SJCRH30 (cell line): ENCODE measurements at regions not wholly inside any gene's neighbourhood (a gene's known extent, or its start where the extent isn't known, plus 50 kb on each side); places are given as distances from the start of the nearest gene placed in this dataset.

Source experiments
- DNase-seq, 2 experiments: peaks; one replicate each; pipeline ENCODE4 v3.0.0-alpha.2; 2015 to 2020
- H3K27ac ChIP-seq: fragments of 250-450 bp; sonication (Bioruptor Pico); 2 replicates; pipeline ENCODE4 v1.5.1; 2020; ENCODE audit warnings: mild to moderate bottlenecking, moderate library complexity
- H3K27me3 ChIP-seq: fragments of 250-450 bp; sonication (Bioruptor Pico); 2 replicates; pipeline ENCODE4 v1.5.1; 2020; ENCODE audit warnings: mild to moderate bottlenecking, moderate library complexity
- H3K36me3 ChIP-seq: fragments of 250-450 bp; sonication (Bioruptor Pico); 2 replicates; pipeline ENCODE4 v1.5.1; 2020; ENCODE audit warnings: mild to moderate bottlenecking, moderate library complexity
- H3K4me1 ChIP-seq: fragments of 250-450 bp; sonication (Bioruptor Pico); 2 replicates; pipeline ENCODE4 v1.5.1; 2020; ENCODE audit warnings: mild to moderate bottlenecking, moderate library complexity
- H3K4me3 ChIP-seq: fragments of 250-450 bp; sonication (Bioruptor Pico); 2 replicates; pipeline ENCODE4 v1.5.1; 2020; ENCODE audit warnings: mild to moderate bottlenecking, moderate library complexity
- H3K9me3 ChIP-seq: fragments of 250-450 bp; sonication (Bioruptor Pico); replicated peaks from 2 replicates; pipeline ENCODE4 v1.5.1; 2020; ENCODE audit warnings: mild to moderate bottlenecking, moderate library complexity

DNA sequence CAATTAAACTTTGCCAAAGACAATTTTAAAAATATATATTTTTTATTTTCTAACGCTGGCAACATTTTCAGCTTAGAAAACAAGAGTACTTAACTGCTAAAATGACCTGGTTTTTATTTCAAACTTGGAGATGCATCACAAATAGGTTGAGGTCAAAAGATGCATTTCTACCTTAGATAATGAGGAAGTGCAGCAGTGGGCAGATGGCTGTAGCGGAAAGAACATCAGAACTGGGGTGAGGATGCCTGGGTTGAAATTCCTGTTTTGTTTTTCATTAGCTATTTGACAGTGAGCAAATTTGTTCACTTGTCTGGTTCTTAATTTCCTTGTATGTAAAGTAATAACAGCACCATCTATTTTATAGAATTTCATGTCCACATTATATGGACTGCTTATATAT is 524.8 kb upstream of the KLF4 start:
- H3K4me1 ChIP-seq: no peaks in the 10 kb centered on the region
- no peak overlapping the region for H3K27ac ChIP-seq
- DNase-seq: no peak
- H3K36me3 ChIP-seq: no peaks in the 10 kb centered on the region
- no peak overlapping the region for H3K4me3 ChIP-seq
- no peaks in the 10 kb centered on the region for H3K9me3 ChIP-seq
- H3K27me3 ChIP-seq: 0 out of 2 replicates have a peak, but pooled peaks cover 3% of the 10 kb centered on the region

DNA sequence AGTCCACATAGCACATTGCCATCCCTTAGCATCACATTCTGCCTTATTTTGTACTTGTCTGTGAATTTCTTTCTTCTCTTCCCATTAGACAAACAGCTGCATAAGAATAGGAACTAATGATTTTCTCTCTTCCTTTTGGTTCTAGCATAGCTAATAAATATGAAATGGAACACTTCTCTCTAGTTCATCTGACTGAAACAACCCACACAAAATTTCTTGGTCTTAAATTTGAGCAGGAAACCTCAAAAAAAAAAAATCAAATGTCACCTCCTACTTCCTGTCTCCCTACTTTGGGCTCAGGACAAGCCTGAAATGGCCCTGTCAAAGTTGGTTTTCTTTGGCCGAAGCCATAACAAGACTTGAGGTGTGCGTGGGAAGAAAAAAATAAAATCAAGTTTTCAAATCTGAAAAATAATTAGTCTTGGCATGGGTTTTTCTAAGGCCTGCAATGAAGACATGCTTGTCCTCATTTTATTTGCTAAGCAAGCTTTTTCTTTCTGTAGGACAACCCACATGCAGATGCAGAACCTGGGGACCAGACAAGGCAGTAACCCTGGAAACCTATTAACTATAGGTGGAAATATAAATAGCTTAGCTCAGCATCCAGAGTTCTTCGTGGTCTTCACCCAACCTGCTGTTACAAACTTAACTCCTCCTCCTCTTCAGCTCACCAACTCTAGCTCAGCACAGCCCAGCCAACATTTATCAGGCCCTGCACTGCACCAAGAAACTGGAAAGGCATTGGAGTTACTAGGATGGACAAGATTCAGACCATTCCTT is 523.5 kb upstream of the KLF4 start:
- DNase-seq: no peak
- Histone ChIP-seq H3K4me3 (no peak overlapping the region), H3K27ac (no peak overlapping the region), H3K9me3 (no peaks in the 10 kb centered on the region), H3K4me1 (no peaks in the 10 kb centered on the region), H3K36me3 (no peaks in the 10 kb centered on the region), H3K27me3 (0 out of 2 replicates have a peak, but pooled peaks cover 3% of the 10 kb centered on the region)

DNA sequence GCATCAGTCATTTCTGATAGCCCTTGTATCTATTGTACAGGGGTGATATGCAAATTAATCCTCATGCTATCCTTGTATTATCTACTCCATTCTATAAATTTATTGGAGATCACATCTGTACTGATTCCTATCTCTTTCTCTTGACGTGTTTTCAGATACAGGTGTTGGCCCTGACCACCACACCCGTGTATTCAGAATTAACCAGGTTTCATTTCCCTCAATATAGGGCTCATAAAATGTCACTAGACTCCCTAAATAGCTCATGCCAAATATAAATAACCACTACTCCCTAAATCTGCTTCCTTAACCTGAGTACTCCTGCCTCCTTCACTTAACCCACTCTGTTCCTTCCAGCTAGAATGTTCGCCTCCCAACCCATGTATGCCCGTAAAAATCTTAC is 522.8 kb upstream of the KLF4 start:
- Histone ChIP-seq H3K4me1 (no peaks in the 10 kb centered on the region), H3K27ac (no peak overlapping the region), H3K9me3 (no peaks in the 10 kb centered on the region), H3K27me3 (0 out of 2 replicates have a peak, but pooled peaks cover 3% of the 10 kb centered on the region), H3K36me3 (no peaks in the 10 kb centered on the region), H3K4me3 (no peak overlapping the region)
- DNase-seq: no peak

DNA sequence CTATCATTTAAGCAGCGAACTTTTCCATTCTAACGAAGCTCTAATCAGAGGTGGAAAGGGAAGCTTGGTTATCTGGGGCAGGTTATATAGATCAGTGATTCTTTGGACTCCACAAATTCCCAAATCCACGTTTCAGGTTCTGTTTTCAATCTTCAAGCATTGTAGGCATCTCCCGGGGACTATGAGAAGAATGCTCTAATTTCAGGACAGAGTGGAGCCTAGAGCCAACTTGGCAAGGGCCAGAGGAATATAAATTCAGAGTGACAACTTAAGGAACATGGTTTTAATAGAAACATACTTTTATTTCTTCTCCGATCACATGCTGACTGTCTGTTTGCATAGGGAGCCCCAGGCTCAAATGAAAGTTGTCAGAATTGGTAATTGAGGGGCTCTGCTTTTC is 514.0 kb upstream of the KLF4 start:
- peaks cover 3% of the 10 kb centered on the region; the same call in 1 of the 2 replicates for H3K27me3 ChIP-seq
- no peaks in the 10 kb centered on the region for H3K4me1 ChIP-seq
- no peak overlapping the region for H3K27ac ChIP-seq
- DNase-seq: no peak
- no peaks in the 10 kb centered on the region for H3K9me3 ChIP-seq
- no peak overlapping the region for H3K4me3 ChIP-seq
- H3K36me3 ChIP-seq: no peaks in the 10 kb centered on the region

DNA sequence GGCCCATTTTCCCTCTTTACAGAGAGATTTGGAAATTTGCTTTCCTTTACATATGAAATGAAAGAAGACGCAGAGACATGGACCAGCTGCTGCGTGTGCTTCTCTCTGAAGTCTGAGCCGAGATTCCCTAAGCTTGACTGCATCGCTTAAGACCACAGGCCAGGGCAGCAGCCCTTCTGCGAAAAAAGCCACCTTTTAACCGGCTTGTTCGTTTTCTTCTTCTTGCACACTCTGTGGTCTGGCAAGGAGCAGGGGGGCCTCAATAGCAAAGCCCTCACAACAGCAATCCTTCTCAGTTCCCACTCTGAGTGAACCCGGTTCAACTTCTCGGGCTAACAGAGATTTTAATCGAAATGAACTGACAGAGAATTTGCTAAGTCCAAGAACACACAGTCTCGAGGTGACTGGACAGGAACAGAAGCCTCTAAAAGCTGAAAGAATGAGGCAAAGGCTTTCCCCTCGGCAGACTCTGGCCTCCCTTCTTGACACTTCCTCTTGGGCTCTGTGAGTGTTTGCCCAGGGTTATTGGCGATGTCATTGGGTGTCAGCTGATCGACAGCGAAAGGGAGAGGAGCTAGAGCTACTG is 512.9 kb upstream of the KLF4 start:
- DNase-seq: no peak
- Histone ChIP-seq H3K4me1 (no peaks in the 10 kb centered on the region), H3K9me3 (no peaks in the 10 kb centered on the region), H3K4me3 (no peak overlapping the region), H3K27ac (no peak overlapping the region), H3K36me3 (no peaks in the 10 kb centered on the region), H3K27me3 (peaks cover 3% of the 10 kb centered on the region; the same call in 1 of the 2 replicates)

DNA sequence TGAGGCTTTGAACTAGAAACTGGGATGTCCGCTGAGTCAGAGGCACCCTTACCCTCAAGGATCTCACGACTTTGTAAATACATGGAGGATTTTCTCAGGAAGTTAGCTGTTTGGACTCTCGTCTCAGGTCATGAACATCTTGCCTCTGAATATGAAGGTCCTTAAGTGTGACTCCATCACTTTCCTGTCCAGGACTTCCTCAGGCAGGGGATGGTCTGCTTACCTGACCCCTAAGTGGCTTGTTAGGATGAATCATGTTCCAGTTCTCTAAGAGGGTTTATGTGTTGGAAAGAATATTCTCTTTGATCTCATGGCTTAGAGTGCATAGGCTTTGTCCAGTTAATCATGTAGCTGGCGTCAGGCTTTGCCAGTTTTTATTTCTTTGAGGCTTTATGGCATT is 511.7 kb upstream of the KLF4 start:
- H3K27me3 ChIP-seq: peaks cover 3% of the 10 kb centered on the region; the same call in 1 of the 2 replicates
- no peaks in the 10 kb centered on the region for H3K9me3 ChIP-seq
- DNase-seq: no peak
- no peaks in the 10 kb centered on the region for H3K36me3 ChIP-seq
- H3K27ac ChIP-seq: no peak overlapping the region
- H3K4me1 ChIP-seq: no peaks in the 10 kb centered on the region
- H3K4me3 ChIP-seq: no peak overlapping the region

DNA sequence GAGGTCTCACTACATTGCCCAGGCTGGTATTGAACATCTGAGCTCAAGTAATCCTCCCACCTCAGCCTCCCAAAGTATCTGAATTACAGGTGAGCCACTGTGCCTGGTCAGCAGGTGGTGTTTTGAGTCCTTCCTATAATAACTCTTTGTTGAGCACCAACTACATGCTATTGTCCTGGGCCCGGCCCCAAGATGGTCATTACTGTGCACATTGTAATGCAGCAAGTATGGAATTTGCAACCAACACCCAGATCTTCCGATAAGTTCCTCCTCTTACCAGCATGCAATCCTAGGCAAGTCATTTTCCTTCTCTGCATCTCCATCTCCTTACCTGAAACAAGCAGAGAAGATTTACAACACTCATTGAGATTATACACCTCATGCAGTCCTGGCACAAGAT is 510.3 kb upstream of the KLF4 start:
- DNase-seq: no peak
- no peaks in the 10 kb centered on the region for H3K36me3 ChIP-seq
- no peaks in the 10 kb centered on the region for H3K4me1 ChIP-seq
- peaks cover 3% of the 10 kb centered on the region; the same call in 1 of the 2 replicates for H3K27me3 ChIP-seq
- no peak overlapping the region for H3K4me3 ChIP-seq
- no peaks in the 10 kb centered on the region for H3K9me3 ChIP-seq
- H3K27ac ChIP-seq: no peak overlapping the region

DNA sequence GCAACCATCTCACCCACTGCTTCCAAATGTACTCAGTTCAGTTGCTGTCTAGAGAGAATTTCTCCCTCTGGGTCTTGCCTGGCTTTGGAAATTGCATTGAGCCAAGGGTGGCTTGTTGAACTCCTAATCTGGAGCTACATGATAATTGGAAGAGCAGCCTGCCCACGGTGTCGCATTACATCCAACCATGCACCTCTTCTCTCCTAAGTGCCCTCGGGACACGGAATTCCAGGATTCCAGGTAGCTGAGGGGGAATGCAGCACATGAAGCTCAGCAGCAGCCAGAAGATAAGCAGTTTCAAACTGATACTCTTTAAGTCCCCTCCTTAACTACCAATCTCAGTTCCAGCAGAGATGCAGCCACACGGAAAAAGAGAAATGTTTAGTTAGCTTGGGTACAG is 509.4 kb upstream of the KLF4 start:
- Histone ChIP-seq H3K4me1 (no peaks in the 10 kb centered on the region), H3K27ac (no peak overlapping the region), H3K4me3 (no peak overlapping the region)

DNA sequence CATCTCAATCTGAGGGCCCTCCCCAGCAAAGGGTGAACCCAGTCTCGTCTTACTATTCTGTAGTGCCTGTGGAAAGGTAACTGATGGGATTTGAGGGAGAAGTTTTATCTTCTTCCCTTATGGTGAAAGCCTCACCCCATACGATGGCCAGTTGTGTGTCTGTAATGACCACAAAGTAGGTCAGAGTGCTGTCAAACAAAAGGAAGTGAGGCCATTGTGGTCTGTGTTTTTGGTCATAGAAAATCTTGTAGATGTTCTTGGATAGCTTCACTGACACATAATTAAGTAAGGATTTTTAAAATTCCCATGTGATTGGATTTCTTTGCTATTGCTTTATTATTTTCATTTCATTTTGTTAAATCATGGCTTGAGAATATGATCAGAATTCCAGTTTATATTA is 505.1 kb upstream of the KLF4 start:
- H3K9me3 ChIP-seq: no peaks in the 10 kb centered on the region
- no peak overlapping the region for H3K4me3 ChIP-seq

More for the DNA sequence above, 509.4 kb upstream of the KLF4 start:
- Histone ChIP-seq H3K27me3 (peaks cover 3% of the 10 kb centered on the region; the same call in 1 of the 2 replicates), H3K36me3 (no peaks in the 10 kb centered on the region), H3K9me3 (no peaks in the 10 kb centered on the region)
- DNase-seq: no peak

DNA sequence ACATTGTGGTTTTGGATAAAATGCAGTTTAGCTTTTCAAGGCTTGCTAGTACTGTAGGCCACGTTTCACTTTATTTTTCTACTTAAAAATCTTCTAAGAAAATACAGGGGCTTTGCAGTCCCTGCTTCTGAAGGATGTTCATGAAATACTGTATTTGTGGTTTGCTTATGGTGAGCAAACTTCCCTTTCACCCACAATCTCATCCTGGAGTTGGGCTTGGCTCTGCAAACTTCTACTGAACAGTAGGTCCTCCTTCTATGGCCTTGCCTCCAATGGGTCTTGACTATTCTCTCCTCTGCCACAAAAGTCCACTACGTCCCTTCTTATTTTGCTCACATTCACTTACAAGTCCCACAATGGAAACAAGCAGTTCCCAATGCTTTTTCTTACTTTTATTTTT is 502.7 kb upstream of the KLF4 start:
- no peaks in the 10 kb centered on the region for H3K4me1 ChIP-seq
- H3K27ac ChIP-seq: no peak overlapping the region
- H3K4me3 ChIP-seq: no peak overlapping the region
- no peak for DNase-seq
- no peaks in the 10 kb centered on the region for H3K9me3 ChIP-seq
- peaks cover 6% of the 10 kb centered on the region; the same call in 1 of the 2 replicates for H3K27me3 ChIP-seq
- no peaks in the 10 kb centered on the region for H3K36me3 ChIP-seq

More for the DNA sequence above, 505.1 kb upstream of the KLF4 start:
- DNase-seq: no peak
- no peak overlapping the region for H3K27ac ChIP-seq
- H3K4me1 ChIP-seq: no peaks in the 10 kb centered on the region
- H3K27me3 ChIP-seq: no peaks in the 10 kb centered on the region
- H3K36me3 ChIP-seq: no peaks in the 10 kb centered on the region

DNA sequence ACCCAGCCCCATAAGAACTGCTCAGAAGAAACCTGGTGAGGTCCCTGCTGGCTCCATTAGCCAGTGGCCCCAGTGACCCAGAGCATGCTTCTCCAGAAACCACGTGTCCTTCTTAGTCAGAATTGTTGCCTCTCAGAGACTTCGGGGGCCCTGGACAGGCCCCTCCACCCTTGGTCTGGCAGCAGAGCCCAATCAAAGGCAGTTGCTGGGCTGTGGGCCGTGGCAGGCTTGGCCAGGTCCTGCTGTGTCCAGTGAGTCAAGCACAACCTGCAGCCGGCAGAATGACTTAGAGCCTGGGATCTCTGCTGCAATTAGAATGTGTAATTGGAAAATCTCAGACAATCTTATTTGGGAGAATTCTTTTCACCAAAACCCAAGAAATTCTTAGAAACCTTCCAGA is 502.0 kb upstream of the KLF4 start:
- no peak overlapping the region for H3K27ac ChIP-seq
- no peaks in the 10 kb centered on the region for H3K9me3 ChIP-seq
- no peak overlapping the region for H3K4me3 ChIP-seq
- DNase-seq: no peak
- H3K27me3 ChIP-seq: peaks cover 6% of the 10 kb centered on the region; the same call in 1 of the 2 replicates
- H3K36me3 ChIP-seq: no peaks in the 10 kb centered on the region
- no peaks in the 10 kb centered on the region for H3K4me1 ChIP-seq

DNA sequence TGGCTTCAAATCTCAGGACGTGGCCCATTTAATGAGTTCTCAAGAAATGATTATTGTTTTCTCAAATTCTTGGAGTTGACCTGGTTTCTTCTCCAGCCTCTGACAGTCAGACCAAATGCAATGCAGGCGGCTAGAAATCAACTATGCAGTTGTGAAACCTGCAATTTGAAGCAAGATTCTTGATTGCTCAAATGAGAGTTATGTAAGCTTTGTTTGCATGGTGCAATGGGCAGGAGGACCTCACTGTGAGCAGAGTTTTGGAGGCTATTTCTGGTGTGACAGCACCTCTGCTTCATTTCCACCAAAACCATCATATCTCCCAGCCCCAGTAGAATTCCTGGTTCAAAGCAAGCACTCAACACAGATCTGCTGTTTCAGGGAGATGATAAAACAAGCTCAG is 500.0 kb upstream of the KLF4 start:
- Histone ChIP-seq H3K4me3 (no peak overlapping the region), H3K9me3 (no peaks in the 10 kb centered on the region)
- DNase-seq: no peak

DNA sequence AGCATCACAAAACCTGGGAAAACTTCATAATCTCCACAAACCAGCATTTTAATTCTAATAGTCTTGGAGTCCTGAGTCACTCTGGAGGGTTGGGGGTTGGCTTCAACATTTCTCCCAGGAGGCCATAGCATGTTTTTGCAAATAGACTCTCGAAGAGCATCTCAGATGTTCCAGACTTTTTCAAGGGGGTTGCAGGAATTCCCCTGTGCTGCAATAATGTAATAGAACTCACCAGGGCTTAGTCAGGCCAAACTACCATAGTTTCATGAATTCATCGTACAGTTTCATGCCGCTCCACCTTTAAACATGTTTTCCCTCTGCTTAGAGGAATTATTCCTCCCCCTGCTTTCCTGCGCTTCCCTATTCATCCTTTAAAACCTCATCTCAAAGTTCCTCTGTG is 499.5 kb upstream of the KLF4 start:
- H3K9me3 ChIP-seq: no peaks in the 10 kb centered on the region
- peaks cover 6% of the 10 kb centered on the region; the same call in 1 of the 2 replicates for H3K27me3 ChIP-seq
- H3K4me3 ChIP-seq: no peak overlapping the region
- no peaks in the 10 kb centered on the region for H3K36me3 ChIP-seq
- H3K4me1 ChIP-seq: no peaks in the 10 kb centered on the region
- no peak for DNase-seq
- no peak overlapping the region for H3K27ac ChIP-seq

More for the DNA sequence above, 500.0 kb upstream of the KLF4 start:
- Histone ChIP-seq H3K27ac (no peak overlapping the region), H3K36me3 (no peaks in the 10 kb centered on the region), H3K4me1 (no peaks in the 10 kb centered on the region), H3K27me3 (peaks cover 6% of the 10 kb centered on the region; the same call in 1 of the 2 replicates)

DNA sequence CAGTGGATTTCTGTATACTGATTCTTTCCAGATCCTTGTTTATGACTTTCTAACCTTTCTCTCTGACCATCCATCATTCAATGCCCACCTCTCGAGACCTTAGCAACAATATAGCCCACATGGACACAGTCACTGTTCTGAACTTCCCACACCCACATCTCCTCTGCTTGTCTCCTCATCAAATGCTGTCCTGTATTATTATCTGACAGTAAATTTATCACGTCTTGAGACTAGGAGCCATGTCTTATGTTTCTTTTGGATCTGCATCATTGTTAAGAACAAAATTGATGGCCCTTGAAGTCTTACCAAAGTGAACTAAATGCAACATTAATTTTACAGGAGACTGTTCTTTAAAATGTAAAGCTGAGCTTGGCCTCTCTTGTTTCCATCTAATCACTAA is 495.4 kb upstream of the KLF4 start:
- H3K27ac ChIP-seq: no peak overlapping the region
- peaks cover 6% of the 10 kb centered on the region; the same call in 1 of the 2 replicates for H3K27me3 ChIP-seq
- DNase-seq: no peak
- H3K4me3 ChIP-seq: no peak overlapping the region
- H3K4me1 ChIP-seq: no peaks in the 10 kb centered on the region
- H3K36me3 ChIP-seq: no peaks in the 10 kb centered on the region
- H3K9me3 ChIP-seq: no peaks in the 10 kb centered on the region

DNA sequence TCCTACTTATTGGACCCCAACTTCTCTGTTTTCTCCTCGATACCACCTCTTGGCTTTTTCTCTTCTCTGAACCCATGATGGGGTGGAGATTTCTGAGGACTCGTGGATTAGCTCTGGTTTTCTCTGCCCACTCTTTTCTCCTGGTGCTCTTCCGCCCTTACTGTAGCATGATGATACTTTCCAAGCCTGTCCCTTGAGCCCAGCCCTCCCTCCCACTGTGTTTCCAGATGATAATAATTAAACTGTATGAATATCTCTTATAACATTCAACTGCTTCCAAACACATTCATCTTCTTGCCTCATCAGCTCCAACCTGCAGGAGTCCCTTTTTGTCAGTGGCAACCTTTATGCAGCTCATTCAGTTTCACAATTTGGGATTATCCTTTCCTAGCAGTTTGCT is 494.2 kb upstream of the KLF4 start:
- Histone ChIP-seq H3K9me3 (no peaks in the 10 kb centered on the region), H3K4me1 (no peaks in the 10 kb centered on the region), H3K27ac (no peak overlapping the region), H3K36me3 (no peaks in the 10 kb centered on the region), H3K27me3 (peaks cover 6% of the 10 kb centered on the region; the same call in 1 of the 2 replicates), H3K4me3 (no peak overlapping the region)
- DNase-seq: no peak
